Liver (tissue), 7 donors: ENCODE measurements at regions not wholly inside any gene's neighbourhood (a gene's known extent, or its start where the extent isn't known, plus 50 kb on each side); places are given as distances from the start of the nearest gene placed in this dataset.

Source experiments
- DNase-seq: peaks from one replicate; pipeline ENCODE4 v3.0.0-alpha.2; 2017; ENCODE audit warnings: low spot score
- H3K27ac ChIP-seq, 2 donors: one replicate each; pipeline ENCODE4 v1.7.0; 2013; ENCODE audit warnings: inconsistent platforms in 2 of 2, low read length in 2 of 2, control low read depth in 1 of 2, low read depth in 1 of 2, mild to moderate bottlenecking in 1 of 2
- H3K27me3 ChIP-seq, 4 donors: one replicate each; pipeline versions ENCODE4 v1.6.1 to v1.7.0; 2013; ENCODE audit warnings: low read length in 3 of 4, inconsistent platforms in 1 of 4, mild to moderate bottlenecking in 1 of 4, moderate library complexity in 1 of 4; ENCODE audit not compliant: control insufficient read depth in 4 of 4, insufficient read depth in 4 of 4
- H3K36me3 ChIP-seq, 4 donors: one replicate each; pipeline versions ENCODE4 v1.6.1 to v1.7.0; 2013; ENCODE audit warnings: low read length in 3 of 4, mild to moderate bottlenecking in 3 of 4, low read depth in 1 of 4, moderate library complexity in 1 of 4; ENCODE audit not compliant: control insufficient read depth in 4 of 4, insufficient read depth in 3 of 4
- H3K4me1 ChIP-seq, 4 donors: one replicate each; pipeline versions ENCODE4 v1.6.1 to v1.7.0; 2013; ENCODE audit warnings: low read length in 3 of 4, mild to moderate bottlenecking in 3 of 4, moderate library complexity in 1 of 4; ENCODE audit not compliant: control insufficient read depth in 4 of 4, insufficient read depth in 4 of 4
- H3K4me3 ChIP-seq, 3 donors: one replicate each; pipeline versions ENCODE4 v1.6.1 to v1.7.0; 2013; ENCODE audit warnings: low read length in 3 of 3, control low read depth in 1 of 3, low read depth in 1 of 3, mild to moderate bottlenecking in 1 of 3
- H3K9ac ChIP-seq, 2 donors: one replicate each; pipeline ENCODE4 v1.7.0; 2013; ENCODE audit warnings: low read length in 2 of 2, mild to moderate bottlenecking in 2 of 2, moderate library complexity in 2 of 2, control low read depth in 1 of 2, low read depth in 1 of 2
- H3K9me3 ChIP-seq, 4 donors: one replicate each; pipeline versions ENCODE4 v1.6.1 to v1.7.0; 2013; ENCODE audit warnings: low read length in 3 of 4; ENCODE audit not compliant: control insufficient read depth in 4 of 4
- GABPA ChIP-seq, 2 donors: IDR thresholded peaks in 1 of 2; conservative IDR thresholded peaks in 1 of 2; 2 replicates each; pipeline ENCODE4 v1.6.1; 2016; ENCODE audit warnings: antibody characterized with exemption in 2 of 2, mild to moderate bottlenecking in 1 of 2, moderate library complexity in 1 of 2
- HNF4A ChIP-seq, 2 donors: conservative IDR thresholded peaks; 2 replicates each; pipeline ENCODE4 v1.6.1; 2016; ENCODE audit warnings: antibody characterized with exemption in 2 of 2, mild to moderate bottlenecking in 2 of 2
- HNF4G ChIP-seq: IDR thresholded peaks from 2 replicates; pipeline ENCODE4 v1.6.1; 2016; ENCODE audit warnings: antibody characterized with exemption
- JUND ChIP-seq, 2 donors: IDR thresholded peaks; 2 replicates each; pipeline ENCODE4 v1.6.1; 2016; ENCODE audit warnings: antibody characterized with exemption in 2 of 2
- NR2F2 ChIP-seq: IDR thresholded peaks from 2 replicates; pipeline ENCODE4 v1.6.1; 2016; ENCODE audit warnings: antibody characterized with exemption
- RAD21 ChIP-seq, 2 donors: IDR thresholded peaks; 2 replicates each; pipeline ENCODE4 v1.6.1; 2016; ENCODE audit warnings: antibody characterized with exemption in 2 of 2, mild to moderate bottlenecking in 2 of 2
- RXRA ChIP-seq, 2 donors: IDR thresholded peaks; 2 replicates each; pipeline ENCODE4 v1.6.1; 2017 to 2018; ENCODE audit warnings: antibody characterized with exemption in 2 of 2, mild to moderate bottlenecking in 1 of 2
- YY1 ChIP-seq: IDR thresholded peaks from 2 replicates; pipeline ENCODE4 v1.6.1; 2016; ENCODE audit warnings: antibody characterized with exemption, mild to moderate bottlenecking
- WGBS: extraction: QIAGEN DNeasy Blood & Tissue Kit; methylation state at CpG from one replicate; pipeline ENCODE4 v1.1.7; 2013; 5-methylcytosine and 5-hydroxymethylcytosine counted together
- TF ChIP-seq, protein P1 (sequence below): IDR thresholded peaks from 2 replicates; pipeline ENCODE4 v1.6.1; 2016; ENCODE audit warnings: antibody characterized with exemption
- TF ChIP-seq, protein P2 (sequence below): IDR thresholded peaks from 2 replicates; pipeline ENCODE4 v1.6.1; 2016; ENCODE audit warnings: antibody characterized with exemption, mild to moderate bottlenecking
- TF ChIP-seq, protein P3 (sequence below): IDR thresholded peaks from 2 replicates; pipeline ENCODE4 v1.6.1; 2016; ENCODE audit warnings: antibody characterized with exemption
- donor health status: healthy.
- donor health status: healthy.
- donor health status: healthy.
- donor health status: healthy.

DNA sequence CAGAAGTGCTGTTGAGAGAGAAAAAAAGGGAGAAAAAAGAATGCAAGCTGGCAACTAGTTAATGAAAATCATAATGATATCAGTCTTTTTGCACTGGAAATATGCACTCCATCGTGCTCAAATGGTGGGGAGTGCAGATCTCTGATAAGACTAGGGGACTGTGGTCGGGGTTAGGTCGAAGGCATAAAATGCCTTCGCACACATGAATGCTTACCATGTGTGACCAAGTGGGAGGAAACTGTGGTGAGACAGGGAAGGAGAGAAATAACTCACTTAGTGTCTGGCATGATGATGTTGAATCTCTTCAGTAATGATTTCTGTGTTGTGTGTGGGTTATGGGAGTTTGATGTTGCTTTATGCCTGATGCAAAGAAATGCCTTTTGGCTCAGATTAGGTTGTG lies 358.9 kb downstream of the FBXO8 start:
- no peaks in the 10 kb centered on the region for H3K27me3 ChIP-seq
- no peaks in the 10 kb centered on the region for H3K4me1 ChIP-seq
- no peak overlapping the region for H3K4me3 ChIP-seq
- 48% methylated on average over 4 of the region's 4 CpGs for WGBS
- H3K9me3 ChIP-seq = no peaks in the 10 kb centered on the region
- DNase-seq = no peak
- no peak overlapping the region for H3K27ac ChIP-seq
- TF ChIP-seq JUND (IDR thresholded peaks at IDR 0.05) (no peak), HNF4G (no peak), RAD21 (IDR thresholded peaks at IDR 0.05) (no peak), YY1 (no peak), GABPA (IDR thresholded peaks at IDR 0.05 in 1 of 2, conservative IDR thresholded peaks at IDR 0.05 in 1 of 2) (no peak), NR2F2 (no peak)
- TF ChIP-seq, protein P1, sequence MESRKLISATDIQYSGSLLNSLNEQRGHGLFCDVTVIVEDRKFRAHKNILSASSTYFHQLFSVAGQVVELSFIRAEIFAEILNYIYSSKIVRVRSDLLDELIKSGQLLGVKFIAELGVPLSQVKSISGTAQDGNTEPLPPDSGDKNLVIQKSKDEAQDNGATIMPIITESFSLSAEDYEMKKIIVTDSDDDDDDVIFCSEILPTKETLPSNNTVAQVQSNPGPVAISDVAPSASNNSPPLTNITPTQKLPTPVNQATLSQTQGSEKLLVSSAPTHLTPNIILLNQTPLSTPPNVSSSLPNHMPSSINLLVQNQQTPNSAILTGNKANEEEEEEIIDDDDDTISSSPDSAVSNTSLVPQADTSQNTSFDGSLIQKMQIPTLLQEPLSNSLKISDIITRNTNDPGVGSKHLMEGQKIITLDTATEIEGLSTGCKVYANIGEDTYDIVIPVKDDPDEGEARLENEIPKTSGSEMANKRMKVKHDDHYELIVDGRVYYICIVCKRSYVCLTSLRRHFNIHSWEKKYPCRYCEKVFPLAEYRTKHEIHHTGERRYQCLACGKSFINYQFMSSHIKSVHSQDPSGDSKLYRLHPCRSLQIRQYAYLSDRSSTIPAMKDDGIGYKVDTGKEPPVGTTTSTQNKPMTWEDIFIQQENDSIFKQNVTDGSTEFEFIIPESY = no peak
- TF ChIP-seq, protein P2, sequence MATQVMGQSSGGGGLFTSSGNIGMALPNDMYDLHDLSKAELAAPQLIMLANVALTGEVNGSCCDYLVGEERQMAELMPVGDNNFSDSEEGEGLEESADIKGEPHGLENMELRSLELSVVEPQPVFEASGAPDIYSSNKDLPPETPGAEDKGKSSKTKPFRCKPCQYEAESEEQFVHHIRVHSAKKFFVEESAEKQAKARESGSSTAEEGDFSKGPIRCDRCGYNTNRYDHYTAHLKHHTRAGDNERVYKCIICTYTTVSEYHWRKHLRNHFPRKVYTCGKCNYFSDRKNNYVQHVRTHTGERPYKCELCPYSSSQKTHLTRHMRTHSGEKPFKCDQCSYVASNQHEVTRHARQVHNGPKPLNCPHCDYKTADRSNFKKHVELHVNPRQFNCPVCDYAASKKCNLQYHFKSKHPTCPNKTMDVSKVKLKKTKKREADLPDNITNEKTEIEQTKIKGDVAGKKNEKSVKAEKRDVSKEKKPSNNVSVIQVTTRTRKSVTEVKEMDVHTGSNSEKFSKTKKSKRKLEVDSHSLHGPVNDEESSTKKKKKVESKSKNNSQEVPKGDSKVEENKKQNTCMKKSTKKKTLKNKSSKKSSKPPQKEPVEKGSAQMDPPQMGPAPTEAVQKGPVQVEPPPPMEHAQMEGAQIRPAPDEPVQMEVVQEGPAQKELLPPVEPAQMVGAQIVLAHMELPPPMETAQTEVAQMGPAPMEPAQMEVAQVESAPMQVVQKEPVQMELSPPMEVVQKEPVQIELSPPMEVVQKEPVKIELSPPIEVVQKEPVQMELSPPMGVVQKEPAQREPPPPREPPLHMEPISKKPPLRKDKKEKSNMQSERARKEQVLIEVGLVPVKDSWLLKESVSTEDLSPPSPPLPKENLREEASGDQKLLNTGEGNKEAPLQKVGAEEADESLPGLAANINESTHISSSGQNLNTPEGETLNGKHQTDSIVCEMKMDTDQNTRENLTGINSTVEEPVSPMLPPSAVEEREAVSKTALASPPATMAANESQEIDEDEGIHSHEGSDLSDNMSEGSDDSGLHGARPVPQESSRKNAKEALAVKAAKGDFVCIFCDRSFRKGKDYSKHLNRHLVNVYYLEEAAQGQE = no peak
- H3K9ac ChIP-seq = no peak overlapping the region
- no peaks in the 10 kb centered on the region for H3K36me3 ChIP-seq

DNA sequence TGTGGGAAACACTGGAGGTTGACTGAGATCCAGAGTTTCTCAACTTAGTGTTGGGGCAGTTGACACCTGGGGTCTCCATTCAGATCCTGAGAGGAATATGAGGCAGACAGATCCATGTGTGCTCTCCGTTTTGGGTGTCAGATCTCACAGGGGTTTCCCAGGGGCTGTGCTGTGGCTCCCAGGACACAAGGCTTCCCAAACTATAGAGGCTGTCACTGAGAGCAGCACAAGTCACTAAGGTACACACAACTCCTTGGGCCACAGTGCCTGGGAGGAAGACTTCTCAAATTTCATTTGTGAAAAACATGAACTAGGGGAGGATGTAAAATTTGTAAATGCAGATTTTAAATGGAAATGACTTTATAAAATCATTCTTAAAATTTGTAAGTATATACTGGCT lies 363.6 kb downstream of the FBXO8 start:
- WGBS = 23% methylated on average over 1 of the region's 1 CpG
- Histone ChIP-seq H3K4me3 (no peak overlapping the region), H3K27ac (no peak overlapping the region), H3K36me3 (no peaks in the 10 kb centered on the region), H3K4me1 (no peaks in the 10 kb centered on the region), H3K9me3 (no peaks in the 10 kb centered on the region), H3K27me3 (no peaks in the 10 kb centered on the region), H3K9ac (no peak overlapping the region)
- TF ChIP-seq, protein P2 = no peak
- TF ChIP-seq GABPA (IDR thresholded peaks at IDR 0.05 in 1 of 2, conservative IDR thresholded peaks at IDR 0.05 in 1 of 2) = no peak
- TF ChIP-seq HNF4G = no peak
- TF ChIP-seq, protein P3, sequence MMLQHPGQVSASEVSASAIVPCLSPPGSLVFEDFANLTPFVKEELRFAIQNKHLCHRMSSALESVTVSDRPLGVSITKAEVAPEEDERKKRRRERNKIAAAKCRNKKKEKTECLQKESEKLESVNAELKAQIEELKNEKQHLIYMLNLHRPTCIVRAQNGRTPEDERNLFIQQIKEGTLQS = no peak
- no peak for TF ChIP-seq RXRA (IDR thresholded peaks at IDR 0.05)
- TF ChIP-seq HNF4A (conservative IDR thresholded peaks at IDR 0.05) = no peak
- no peak for DNase-seq
